Stimulated activated CD4-positive, alpha-beta T cell treated with anti-CD3 and anti-CD28 coated beads, Interleukin-1b, Interleukin-23, amount 100 ng/mL, for 4 hours (primary cell): ENCODE measurements at regions not wholly inside any gene's neighbourhood (a gene's known extent, or its start where the extent isn't known, plus 50 kb on each side); places are given as distances from the start of the nearest gene placed in this dataset.
A peak's percentile ranks its signal among the peaks of the same experiment; 100 is the strongest.
"Not testable (repeated sequence)": the region's sequence is repeated elsewhere in the genome, so short reads cannot be mapped to it uniquely, and the experiment has no call there.

Experiments
- DNase-seq, 2 donors: peaks; one replicate each; pipeline ENCODE4 v3.0.0-alpha.2; 2020; ENCODE audit warnings: low read depth in 2 of 2

GRCh38 chr1:101123904-101124303 is 98.3 kb upstream of the DPH5 start:
- DNase-seq, result not testable (repeated sequence)

DNA sequence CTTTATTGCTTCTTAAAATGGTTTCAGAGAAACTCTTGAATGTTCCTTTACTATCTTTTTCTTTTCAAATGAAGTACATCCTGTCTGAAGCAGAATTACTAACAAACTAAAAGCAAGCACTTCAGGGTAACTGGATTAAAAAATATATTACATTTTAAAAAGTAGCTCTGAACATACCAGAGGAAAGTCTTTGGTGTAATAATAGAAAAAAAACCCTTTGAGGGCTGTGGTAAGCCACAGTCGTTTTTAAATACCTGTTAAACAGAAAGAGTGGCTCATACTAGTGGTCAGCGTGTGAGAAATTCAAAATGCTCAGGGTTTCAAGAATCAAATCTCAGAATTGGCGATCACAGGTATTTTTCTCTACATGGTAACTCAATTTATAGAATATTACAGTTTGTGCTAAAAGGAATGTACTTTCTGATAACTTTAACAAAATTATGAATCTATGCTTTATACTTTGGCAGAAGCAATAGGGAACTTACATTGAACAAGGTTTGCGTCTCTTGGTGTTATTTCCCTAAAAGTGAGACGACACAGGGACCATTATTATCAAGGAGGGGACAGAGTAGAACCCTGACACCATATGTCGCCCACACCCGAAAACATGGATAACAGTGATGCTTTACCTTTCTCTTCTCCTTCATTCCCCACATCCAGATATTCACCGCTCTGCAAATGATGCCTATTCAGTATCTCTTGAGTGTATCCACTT is 97.0 kb upstream of the DPH5 start:
- no peak for DNase-seq

DNA sequence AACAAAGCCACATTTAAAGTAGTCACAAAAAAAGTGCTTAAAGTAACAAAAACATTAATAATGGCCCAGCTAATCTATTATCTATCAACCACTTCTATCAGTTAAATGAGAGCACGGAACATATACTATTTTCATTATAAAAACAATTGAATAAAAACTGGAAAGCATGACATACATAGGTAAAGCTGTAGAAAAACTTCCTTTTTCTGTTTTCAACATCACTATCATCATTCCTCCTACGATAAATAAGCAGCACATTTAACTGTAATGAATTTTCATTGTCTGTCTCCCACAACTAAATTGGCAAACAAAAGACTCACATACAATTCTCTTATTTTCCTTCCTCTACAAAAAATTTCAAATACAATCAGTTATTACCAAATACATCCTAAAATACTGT is 96.4 kb upstream of the DPH5 start:
- DNase-seq, result no peak

- no peak for DNase-seq
Measured at GRCh38 chr1:101121504-101121903, 95.9 kb upstream of the DPH5 start.

GRCh38 chr1:101120868-101121267 is 95.3 kb upstream of the DPH5 start:
- no peak for DNase-seq

- no peak for DNase-seq
Measured at GRCh38 chr1:101119289-101119688, 93.7 kb upstream of the DPH5 start.

GRCh38 chr1:101116006-101116405 is 90.4 kb upstream of the DPH5 start:
- no peak for DNase-seq

DNA sequence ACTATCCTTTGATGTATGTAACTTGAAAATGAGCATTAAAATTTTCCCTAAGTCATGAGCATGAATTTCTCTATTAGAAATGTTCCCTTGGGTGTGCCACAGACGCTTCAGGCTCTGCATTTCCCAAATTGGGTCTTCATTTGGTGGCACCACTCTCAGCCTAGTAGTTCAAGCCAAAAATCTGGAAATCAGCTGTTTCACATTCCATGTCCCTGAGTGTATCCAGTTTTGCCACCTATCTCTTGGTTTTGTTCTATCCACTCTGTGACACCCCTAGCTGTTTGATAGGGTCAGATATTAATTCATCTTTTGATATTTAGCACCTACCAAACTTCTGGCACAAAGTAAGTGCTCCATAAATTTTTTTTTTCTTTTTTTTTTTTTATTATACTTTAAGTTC is 89.5 kb upstream of the DPH5 start:
- no peak for DNase-seq

DNA sequence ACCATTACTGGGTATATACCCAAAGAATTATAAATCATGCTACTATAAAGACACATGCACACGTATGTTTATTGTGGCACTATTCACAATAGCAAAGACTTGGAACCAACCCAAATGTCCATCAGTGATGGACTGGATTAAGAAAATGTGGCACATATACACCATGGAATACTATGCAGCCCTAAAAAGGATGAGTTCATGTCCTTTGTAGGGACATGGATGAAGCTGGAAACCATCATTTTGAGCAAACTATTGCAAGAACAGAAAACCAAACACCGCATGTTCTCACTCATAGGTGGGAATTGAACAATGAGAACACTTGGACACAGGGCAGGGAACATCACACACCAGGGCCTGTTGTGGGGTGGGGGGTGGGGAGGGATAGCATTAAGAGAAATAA is 88.5 kb upstream of the DPH5 start:
- DNase-seq, result not testable (repeated sequence)

GRCh38 chr1:101112051-101112780 is 86.6 kb upstream of the DPH5 start:
- peak; percentile 15 to 42 for DNase-seq

- DNase-seq, result no peak
Measured at GRCh38 chr1:101111461-101111860, 85.9 kb upstream of the DPH5 start.

DNA sequence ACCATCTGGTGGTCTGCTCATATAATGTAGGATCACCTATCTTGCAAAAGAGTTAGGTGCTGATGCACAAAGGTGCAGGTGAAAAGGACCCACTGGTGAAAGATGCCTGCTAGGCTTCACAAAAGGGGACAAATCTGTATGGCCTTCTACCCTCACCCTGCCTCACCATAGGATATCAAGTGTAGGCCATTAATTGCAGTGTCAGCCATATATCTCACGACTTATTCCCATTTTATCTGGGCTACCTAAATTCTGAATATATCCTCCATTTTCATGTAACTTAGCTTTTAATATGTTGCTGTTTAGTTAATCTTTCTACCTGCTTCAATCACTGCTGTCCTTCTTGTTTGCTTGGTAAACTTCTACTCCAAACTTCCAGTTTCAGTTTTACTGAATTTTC is 84.2 kb upstream of the DPH5 start:
- no peak for DNase-seq

- DNase-seq, result no peak
Measured at GRCh38 chr1:101108111-101108500, 82.5 kb upstream of the DPH5 start.

- DNase-seq, result no peak
Measured at GRCh38 chr1:101107496-101108110, 82.0 kb upstream of the DPH5 start.

- DNase-seq, result no peak
Measured at GRCh38 chr1:101105877-101106276, 80.3 kb upstream of the DPH5 start.

- DNase-seq, result no peak
Measured at GRCh38 chr1:101102426-101103156, 77.0 kb upstream of the DPH5 start.

GRCh38 chr1:101101360-101101759 is 75.8 kb upstream of the DPH5 start:
- no peak for DNase-seq

GRCh38 chr1:101100674-101101073 is 75.1 kb upstream of the DPH5 start:
- DNase-seq, result no peak

DNA sequence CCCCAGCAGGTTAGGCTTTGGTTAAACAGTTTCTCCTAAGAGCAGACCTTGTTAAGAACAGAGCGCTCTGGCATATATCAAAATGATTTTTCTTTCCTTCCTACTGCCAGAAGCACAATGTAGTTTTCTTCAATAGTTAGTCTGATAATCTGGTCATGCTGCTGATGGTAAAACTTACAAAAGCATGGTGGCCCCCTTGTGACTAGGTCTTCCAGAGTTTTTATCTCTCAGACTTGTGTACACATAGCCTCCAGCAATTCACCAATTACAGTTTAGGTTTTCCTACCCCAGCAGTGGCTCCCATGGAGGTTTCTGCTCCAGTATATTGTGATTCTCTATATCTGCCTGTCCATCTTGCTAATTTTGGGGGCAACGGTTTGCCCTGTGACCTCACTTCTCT is 73.3 kb upstream of the DPH5 start:
- no peak for DNase-seq

DNA sequence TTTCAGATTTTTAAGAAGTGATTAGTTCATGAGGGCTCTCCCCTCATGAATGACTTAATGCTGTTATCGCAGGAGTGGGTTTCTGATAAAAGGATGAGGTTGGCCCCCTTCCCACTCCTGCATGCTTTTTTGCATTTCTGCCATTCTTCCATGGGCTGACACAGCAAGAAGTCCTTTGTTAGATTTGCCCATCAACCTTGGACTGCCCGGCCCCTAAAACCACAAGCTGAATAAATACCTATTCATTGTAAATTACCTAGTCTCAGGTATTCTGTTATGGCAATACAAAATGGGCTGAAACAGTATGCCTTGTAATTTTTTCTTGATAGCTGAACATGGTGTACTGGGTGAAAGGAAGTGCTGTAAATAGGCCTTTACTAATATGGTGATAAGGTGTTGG is 72.7 kb upstream of the DPH5 start:
- DNase-seq, result no peak

- no peak for DNase-seq
Measured at GRCh38 chr1:101089613-101090338, 64.2 kb upstream of the DPH5 start.

- DNase-seq, result no peak
Measured at GRCh38 chr1:101088431-101088830, 62.8 kb upstream of the DPH5 start.
